ENCODE measurements at regions not wholly inside any gene's neighbourhood (a gene's known extent, or its start where the extent isn't known, plus 50 kb on each side); places are given as distances from the start of the nearest gene placed in this dataset.
"Not testable (repeated sequence)": the region's sequence is repeated elsewhere in the genome, so short reads cannot be mapped to it uniquely, and the experiment has no call there.

DNA sequence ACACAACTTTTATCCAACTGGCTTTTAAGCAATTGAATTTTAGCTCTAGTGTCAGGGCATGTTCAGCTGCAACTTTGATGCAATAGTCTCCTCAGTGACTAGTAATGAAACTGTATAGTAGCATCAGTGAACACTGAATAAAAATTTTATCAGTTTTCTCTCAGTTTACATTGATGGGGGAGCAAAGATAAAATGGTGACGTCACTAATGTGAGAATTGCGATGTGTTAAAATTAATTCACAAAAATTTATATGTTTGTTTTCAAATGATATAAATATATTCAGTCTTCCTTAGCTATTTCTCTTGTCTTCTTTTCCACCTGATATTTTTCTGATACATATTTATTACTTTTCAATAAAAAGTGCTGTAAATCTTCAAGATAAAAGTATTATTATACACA lies 508.8 kb upstream of the AGA start:
- DNase-seq: no peak

DNA sequence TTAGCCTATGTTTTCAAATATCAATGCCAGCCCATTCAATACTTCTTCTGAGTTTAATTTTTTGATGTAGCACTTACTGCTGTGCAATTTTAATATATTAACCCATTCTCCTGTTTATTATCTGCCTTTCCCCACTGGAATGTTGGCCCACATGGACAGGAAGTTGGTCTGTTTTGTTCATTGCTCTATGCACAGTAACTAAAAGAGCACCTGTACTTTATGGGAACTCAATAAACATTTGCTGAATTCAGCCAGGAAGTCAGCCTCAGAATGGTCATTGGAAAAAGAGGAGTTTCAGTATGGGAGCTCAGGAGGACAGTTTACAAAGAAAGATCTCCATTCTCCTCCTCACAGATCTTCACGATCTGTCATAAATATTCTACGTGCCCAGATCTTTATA lies 510.5 kb upstream of the AGA start:
- no peak for DNase-seq

DNA sequence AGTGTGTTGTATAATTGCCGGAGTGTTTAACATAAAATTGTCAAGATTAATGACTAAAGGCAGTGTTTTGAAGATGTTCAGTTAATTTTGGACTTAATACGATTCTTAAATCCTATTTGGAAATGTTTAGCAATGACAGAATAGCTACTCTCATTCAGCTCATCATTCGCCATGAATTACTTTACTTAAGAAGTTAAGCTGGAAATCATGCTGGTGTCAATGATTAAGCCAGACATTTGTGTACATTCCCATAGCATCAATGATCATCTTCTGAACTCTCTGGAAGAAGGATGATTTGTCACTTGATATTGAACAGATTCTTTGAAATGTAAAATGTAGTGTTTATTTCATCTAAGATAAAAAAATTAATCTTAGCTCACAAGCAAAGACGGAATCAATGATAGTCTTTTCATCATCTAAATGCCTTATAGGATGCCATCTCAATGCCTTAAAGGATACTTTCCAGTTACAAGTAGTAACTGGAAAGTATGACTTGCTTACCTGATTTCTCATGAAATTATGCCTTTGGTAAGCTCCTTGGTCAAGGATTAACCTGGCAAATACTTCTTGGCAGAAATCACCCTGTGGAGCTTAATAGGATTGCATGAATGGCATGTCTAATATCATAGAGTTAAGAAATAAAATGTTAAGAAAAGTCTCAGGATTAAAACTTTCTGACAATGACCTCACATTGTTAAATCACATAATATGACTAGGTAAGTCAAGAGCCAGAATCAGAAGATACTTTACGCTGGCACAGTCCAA lies 515.5 kb upstream of the AGA start:
- DNase-seq: no peak

DNA sequence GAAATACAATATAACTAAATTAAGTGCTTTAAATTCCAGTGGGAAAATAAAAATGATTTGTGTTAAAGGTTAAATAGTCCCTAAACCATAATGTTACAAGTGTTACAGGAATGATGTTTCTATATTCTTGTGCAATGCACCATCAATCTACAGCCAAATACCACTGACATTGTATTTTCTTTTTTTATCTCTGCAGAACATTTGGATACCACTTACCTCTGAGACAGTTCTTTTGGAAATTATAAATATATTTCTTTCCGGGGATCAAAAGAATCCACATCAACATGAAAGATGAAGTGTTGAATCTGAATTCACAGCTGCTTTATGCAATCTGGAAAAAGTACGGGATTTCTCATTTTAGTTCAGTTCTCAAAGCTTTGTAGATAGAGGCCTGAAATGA lies 518.3 kb upstream of the AGA start:
- no peak for DNase-seq

DNA sequence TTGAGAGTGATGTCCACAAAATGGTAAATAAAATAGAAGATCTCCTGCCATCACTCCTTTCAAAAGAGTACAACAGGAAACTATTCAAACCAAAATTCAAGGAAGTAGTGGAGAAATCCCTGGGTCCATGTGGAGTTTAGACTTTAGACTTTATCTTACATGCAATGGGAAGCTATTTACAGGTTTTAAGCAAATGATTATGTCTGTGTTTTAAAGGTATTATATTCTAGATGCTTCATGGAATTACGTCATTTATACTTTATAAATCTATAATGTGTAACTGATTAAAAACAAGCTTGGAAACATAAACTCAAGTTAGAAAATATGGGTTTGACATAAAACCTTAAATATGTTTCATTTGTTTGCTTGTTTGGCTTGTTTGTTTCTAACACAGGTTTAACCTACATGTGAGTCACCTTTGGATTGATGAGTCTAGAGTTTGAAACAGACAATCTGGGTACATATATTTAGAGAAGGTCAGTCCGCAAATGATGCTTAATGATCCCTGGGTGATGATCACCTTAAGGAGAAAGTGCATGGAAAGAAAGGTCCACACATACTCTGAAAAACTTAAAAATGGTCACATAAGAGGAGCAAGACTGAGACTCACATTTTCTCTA lies 519.6 kb upstream of the AGA start:
- no peak for DNase-seq

DNA sequence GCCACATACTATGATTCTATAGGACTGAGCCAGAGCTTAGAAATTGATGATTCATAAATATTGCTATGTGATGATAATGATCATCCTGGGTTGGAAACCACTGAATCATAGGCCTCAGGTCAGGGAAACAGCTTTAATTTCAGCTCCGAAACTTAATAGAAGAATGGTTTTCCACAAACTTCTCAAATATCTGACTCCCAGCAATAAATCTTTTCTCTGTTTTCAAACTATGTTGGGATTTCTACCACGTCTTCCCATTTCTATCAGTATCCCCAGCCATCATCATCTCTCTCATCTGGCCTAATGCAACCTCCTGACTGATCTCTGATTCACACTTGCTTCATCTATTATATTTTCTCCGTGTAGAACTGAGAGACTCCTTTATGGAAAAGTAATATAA lies 521.8 kb upstream of the AGA start:
- no peak for DNase-seq

DNA sequence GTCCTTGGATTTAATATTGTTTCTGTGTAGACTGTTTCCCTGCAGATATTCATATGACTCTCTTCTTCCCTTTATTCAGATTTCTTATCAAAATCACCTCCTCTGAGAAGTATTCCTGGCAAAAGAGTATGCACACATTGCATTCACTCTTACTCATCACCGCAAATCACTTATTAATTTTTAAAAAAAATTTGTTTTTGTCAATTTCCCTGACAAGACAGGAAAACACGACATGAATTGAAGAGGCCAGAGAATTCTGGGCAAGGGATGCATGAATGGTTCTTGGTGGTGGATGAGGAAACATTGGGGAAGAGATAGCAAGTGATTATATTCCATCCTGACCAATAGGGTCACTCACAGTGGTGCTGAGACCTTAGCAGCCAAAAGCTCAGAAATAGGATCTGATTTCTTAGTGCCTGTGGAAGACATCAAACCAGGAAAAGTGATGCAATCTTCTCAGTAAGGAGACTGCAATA lies 522.5 kb upstream of the AGA start:
- no peak for DNase-seq

DNA sequence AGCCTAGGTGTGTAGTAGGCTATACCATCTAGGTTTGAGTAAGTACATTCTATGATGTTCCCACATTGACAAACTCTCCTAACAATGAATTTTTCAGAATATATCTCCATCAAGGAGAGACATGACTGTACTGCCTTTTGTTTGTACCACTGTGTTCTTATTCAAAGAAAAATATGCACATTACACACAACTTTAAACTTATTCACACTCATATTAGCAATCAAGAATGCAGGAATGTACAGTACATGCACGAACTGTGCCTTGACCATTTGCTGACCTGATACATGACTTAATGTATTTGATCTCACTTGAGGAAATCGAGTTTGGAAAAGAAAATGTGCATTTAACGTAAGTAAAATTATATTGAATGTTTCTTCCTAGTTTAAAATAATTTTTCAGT lies 525.1 kb upstream of the AGA start:
- DNase-seq: no peak

DNA sequence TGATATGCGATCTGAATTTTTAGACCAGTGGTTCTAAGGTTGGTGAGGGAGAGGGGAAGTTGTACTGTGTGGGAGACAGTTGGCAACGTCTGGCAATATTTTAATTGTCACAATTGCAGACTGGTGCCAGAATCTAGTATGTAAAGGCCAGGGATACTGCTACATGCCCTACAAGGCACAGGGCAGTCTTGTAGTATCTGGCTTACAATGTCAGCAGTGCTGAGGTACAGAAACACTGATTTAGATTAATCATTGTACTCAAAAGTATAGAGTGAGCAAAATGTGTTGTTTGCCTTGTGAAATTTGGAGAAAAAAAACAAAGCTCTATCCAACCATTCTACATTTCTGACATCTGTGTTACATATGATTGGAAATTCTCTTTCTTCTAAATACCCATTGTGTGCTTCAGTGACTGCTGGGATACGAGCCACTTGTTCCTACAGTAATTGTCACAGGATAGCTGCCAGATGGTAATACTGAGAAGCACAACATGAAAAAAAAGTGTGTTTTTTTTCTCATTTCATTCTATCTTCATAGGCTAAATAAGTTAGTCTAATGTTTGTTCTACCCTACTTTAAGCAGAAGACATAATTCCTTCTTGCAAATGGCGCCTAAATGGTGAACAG lies 526.7 kb upstream of the AGA start:
- no peak for DNase-seq

DNA sequence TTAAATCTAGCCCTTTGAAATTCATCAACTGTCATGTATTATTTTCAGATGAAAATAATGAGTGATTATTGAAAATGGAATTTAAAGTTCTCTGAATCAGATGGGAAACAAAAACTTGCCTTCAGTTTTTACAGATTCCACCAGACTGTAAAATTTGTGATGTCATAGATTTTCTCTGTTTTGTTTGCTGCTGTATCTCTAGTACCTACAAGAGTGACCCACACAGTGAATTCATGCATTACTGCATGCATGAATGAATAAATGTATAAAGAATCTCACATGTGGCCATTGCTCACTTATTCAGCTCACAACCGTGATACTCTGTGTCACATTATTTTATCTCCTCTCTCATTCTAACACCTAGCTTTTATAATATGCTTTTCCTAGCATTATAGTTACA lies 532.2 kb upstream of the AGA start:
- DNase-seq: no peak

DNA sequence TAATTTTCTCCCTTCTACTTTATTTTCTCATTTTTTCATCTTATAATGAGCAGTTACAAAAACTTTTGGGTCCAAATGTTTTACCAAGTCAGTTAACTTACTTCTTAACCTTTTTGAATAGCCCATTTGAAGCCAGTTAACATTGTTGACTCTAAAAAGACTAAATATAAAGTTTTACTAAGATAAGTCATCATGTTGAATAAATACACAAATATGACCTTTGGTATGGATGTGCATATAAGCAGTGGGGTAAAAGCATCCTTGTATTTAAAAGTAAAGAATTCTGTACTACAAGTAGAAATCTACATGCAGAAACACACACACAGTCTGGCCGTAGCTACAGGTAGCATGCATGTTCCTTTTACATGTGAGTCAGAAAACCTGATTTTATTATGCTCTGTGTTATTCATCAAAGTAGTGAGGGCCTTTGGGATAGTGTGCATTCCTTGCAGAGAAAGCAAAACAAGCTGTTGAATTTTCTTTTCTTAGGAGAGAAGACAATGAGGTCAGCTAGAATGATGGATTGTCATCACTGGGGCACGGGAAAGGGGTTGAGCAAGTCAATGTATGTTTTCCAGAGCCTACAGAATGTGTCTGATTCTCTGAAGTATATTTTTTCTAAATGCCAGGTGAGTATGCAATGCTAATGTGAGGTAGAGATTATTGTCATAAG lies 533.2 kb upstream of the AGA start:
- no peak for DNase-seq

DNA sequence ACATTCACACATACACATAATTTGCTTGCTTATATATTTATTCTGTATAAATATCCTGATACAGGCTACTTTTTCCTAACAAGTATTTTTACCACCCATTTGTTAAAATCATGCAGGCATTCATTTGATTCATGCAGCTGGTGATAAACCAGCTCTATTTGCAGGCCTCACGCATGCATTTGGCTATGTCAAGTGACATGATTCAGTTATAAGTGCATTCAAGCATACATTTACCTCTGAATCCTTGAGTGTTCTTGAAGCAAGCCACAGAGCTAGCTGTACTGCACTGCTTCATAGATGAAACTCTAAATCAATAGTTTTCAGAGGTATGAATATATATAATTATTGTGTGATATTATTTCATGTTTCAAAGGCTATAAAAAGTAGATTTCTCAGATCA lies 544.0 kb upstream of the AGA start:
- no peak for DNase-seq

DNA sequence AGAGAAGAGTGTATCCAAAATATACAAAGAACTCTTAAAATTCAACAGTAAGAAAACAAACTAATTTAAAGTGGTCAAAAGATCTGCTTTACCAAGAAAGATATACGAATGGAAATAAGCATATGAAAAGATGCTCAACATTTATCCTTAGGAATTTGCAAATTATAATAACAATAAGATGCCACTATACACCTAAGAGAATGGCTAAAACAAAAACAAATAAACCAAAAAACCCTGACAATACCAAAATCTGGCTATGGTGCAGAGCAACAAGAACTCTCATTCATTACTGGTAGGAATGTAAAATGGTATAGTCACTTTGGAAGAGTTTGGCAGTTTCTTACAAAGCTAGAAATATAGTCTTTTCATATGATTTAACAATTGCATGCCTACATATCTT lies 545.7 kb upstream of the AGA start:
- DNase-seq: no peak

DNA sequence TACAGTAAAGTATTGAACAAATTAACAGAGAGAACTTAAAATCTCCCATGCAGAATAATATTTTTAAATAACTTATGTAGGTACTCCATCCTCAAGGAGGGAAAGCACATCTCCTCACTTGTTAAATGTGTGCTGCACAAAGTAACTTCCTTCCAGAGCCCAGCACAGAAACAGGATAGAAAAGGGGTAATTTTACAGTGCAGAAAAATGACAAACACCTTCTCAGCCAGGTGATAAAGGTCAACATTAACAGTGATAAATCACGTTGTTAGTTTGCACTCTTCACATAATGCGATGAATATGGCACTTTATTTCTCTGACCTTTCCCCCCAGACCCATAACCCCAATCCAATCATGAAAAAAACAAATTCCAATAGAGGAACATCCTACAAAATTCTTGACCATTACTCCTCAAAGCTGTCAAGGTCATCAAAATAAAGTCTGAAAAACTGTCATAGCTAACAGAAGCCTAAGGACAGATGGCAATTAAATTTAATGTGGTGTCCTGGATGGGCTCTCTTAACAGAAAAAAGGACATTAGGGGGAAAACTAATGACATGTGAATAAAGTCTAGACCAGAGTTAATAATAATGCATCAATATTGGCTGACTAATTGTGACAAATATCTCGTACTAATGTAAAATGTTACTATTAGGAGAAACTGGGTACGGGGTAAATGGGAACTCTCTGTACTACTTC lies 547.4 kb upstream of the AGA start:
- no peak for DNase-seq

DNA sequence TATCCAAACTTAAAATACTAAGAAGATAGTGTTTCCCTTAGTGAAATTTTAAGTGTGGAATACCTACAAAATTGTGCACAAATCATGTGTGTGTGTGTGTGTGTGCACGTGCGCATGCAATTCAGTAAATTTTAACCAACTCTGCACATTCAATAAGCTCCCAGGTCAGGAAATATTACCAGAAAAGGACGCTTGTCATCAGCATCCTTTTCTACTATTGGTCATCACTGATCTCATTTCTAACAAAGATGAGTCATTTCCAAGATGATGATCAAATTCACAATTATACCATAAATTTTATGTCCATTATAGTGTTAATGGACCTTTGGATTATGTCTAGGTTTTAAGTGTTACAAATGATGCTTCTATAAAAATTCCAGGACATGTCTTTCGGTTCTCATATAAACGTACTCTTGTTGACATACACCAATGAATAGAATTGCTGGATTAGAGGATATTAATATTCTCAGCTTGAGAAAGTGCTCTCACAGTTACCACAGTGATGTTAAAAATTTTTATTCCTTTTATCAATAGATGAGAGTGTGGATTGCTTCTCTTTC lies 560.9 kb upstream of the AGA start:
- DNase-seq: no peak

DNA sequence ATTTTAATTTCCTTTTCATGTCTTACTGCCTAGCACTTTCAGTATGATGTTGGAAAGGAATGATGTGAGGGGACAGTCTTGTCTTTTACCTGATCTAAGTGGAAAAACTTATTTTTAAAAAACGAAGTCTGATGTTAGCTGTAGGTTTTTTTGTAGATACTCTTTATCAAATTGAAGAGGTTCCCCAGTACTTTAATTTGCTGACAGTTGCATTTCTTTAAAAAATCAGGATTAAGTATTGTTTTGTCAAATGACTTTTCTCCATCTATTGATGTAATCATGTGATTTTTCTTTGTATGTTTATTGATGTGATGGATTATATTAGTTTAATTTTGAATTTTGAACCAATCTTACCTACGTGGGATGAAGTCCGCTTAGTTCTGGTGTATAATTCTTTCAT lies 568.4 kb upstream of the AGA start:
- DNase-seq: no peak

DNA sequence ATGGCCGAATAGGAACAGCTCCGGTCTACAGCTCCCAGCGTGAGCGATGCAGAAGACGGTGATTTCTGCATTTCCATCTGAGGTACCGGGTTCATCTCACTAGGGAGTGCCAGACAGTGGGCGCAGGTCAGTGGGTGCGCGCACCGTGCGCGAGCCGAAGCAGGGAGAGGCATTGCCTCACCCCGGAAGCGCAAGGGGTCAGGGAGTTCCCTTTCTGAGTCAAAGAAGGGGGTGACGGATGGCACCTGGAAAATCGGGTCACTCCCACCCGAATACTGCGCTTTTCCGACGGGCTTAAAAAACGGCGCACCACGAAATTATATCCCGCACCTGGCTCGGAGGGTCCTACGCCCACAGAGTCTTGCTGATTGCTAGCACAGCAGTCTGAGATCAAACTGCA lies 572.8 kb upstream of the AGA start:
- DNase-seq: not testable (repeated sequence)

DNA sequence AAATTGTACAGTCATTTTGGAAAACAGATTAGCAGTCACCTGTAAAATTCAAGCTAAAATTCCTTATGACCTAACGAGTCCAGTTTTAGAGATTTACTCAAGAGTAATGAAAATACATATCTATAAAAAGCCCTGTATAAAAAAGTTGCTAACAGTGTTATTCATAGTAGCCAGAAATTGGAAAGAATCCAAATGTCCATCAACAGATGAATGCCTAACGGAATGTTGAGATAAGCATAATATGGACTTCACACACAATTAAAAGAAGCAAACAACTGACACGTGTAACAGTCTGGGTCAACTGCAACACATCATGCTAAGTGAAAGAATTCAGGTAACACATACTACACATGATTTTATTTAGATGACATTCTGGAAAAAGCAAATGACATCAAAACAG lies 584.8 kb upstream of the AGA start:
- no peak for DNase-seq

DNA sequence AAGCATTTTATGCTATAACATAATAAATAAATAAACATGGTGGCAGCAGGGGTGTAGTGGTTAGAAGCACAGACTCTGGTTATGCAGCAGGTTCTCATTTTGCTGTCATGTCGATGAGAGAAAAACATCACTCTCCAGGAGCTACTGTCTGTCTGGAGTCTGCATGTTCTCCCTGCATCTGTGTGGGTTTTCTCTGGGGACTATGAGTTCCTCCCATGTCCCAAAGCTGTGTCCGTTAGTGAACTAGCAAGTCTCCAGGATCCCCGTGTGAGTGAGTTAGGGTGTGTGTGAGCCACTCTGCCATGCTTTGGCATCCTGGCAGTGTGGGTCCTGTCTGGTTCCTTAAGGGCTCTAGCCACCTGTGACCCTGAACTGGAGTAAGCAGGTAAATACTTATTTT lies 585.6 kb upstream of the AGA start:
- DNase-seq: no peak

DNA sequence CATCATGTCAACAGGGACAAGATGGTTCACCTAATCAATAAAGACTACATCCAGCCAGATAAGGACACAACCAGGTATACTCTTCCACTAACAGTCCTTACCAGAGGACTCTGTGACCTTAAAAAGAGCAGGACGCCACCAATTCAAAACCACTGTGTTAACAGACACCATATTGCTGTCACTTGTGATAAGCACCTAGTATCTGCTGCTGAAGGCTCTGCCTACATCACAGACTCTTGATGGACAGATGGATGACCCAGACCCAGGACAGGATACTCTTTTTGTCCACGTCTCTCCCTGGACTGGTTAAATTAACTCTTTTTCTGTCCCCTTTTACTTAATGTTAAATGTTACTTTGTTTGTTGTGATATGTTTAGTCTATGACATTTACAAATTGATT lies 586.2 kb upstream of the AGA start:
- DNase-seq: no peak

DNA sequence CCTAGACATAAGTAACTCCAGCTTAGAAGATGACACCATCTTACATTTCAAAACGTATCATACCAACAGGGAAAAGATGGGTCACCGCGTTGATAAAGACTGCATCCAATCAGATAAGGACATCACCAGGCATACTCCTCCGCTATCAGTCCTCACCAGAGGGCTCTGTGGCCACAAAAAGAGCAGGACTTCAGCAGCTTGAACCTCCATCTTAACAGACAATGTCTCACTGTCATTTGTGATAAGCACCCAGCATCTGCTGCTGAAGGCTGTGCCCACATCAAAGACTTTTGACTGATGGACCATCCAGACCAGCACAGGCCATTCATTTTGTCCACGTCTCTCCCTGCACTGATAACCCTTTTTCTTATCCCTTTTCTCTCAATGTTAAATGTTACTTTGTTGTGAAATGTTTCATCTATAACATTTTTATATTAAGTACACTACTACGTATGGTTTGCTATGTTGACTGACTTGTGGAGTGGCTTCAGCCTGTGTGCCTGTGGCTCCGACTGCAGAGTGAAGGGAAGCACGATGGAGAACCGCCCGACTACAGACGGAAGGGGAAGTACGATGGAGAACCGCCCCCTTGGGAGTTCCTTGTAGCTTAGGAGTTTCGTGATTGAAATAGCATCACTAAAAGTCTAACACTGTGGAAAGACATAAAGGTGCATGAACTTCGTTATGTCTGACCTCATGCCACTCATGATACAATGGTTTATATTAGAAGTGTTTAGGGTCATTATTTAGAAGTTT lies 595.4 kb upstream of the AGA start:
- DNase-seq: no peak

Data from left kidney (tissue), 1 donor.